NT2/D1 (cell line): ENCODE measurements at regions not wholly inside any gene's neighbourhood (a gene's known extent, or its start where the extent isn't known, plus 50 kb on each side); places are given as distances from the start of the nearest gene placed in this dataset.

Source experiments
- SUZ12 ChIP-seq: IDR thresholded peaks from 2 replicates; pipeline ENCODE4 v1.6.1; 2011; ENCODE audit not compliant: insufficient read length, insufficient read depth; ENCODE audit errors: extremely low read depth
- YY1 ChIP-seq: IDR thresholded peaks from 2 replicates; pipeline ENCODE4 v1.6.1; 2011; ENCODE audit not compliant: insufficient read length, insufficient read depth
- ZNF274 ChIP-seq: IDR thresholded peaks from 2 replicates; pipeline ENCODE4 v1.6.1; 2011; ENCODE audit warnings: mild to moderate bottlenecking, low read depth, low read length

DNA sequence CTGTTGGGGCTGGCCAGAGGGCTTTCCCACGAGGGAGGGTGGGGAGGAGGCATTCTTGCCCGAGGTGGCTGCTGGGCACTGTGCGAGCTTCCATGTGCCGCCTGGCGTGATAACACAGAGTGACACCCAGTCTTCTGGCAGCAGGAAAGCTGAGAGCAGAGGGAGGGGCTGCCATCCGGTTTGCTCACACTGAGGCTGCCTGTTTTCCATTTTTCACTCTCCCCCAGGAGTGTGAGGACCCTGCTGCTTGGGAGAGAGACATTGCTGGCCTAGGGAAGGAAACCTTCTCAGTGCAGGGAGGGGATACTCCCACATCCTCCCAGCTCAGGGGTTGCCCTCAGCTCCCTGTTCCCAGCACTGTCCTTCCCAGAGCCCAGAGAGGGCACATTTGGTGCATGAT is 73.1 kb downstream of the INHBB start:
- TF ChIP-seq SUZ12 = no peak
- TF ChIP-seq ZNF274 = no peak
- no peak for TF ChIP-seq YY1
